ENCODE measurements at regions not wholly inside any gene's neighbourhood (a gene's known extent, or its start where the extent isn't known, plus 50 kb on each side); places are given as distances from the start of the nearest gene placed in this dataset.

- Histone ChIP-seq H4K8ac (ENCODE audit: low read depth in 2 of 2, low read length in 2 of 2) (no peak overlapping the region), H2AFZ (replicated peaks; ENCODE audit: low read length, poor library complexity) (no peak overlapping the region), H3K23ac (ENCODE audit: low read depth, low read length) (no peak overlapping the region), H4K20me1 (ENCODE audit: insufficient read depth, low read length) (no peaks in the 10 kb centered on the region), H2AK9ac (replicated peaks; ENCODE audit: low read depth, low read length, poor library complexity) (no peak overlapping the region), H4K5ac (ENCODE audit: low read depth, low read length) (no peak overlapping the region), H3K4me3 (ENCODE audit: insufficient read depth, low read depth, low read length) (no peak overlapping the region), H3K56ac (ENCODE audit: extremely low read depth, insufficient read depth, low read length) (no peak overlapping the region), H3K4ac (ENCODE audit: low read depth, low read length) (no peak overlapping the region), H3K36me3 (ENCODE audit: control insufficient read depth, insufficient read depth, low read length) (no peaks in the 10 kb centered on the region), H3K27me3 (ENCODE audit: control insufficient read depth, insufficient read depth, low read length) (peaks cover 54% of the 10 kb centered on the region), H2BK120ac (ENCODE audit: low read depth, low read length) (no peak overlapping the region), H2BK5ac (ENCODE audit: low read depth, low read length, poor library complexity, severe bottlenecking) (no peak overlapping the region), H3K9me1 (ENCODE audit: insufficient read depth, low read length) (no peaks in the 10 kb centered on the region), H3K18ac (ENCODE audit: low read depth, low read length) (no peak overlapping the region), H3K4me1 (ENCODE audit: control insufficient read depth, insufficient read depth, low read length) (no peaks in the 10 kb centered on the region), H3K4me2 (ENCODE audit: low read depth, low read length) (no peak overlapping the region), H3K27ac (ENCODE audit: insufficient read depth, low read length) (no peak overlapping the region), H3K14ac (replicated peaks; ENCODE audit: low read depth, low read length) (no peak overlapping the region), H3K9me3 (ENCODE audit: control insufficient read depth, insufficient read depth, low read length) (no peaks in the 10 kb centered on the region), H4K91ac (ENCODE audit: insufficient read depth, low read depth, low read length) (no peak overlapping the region), H2AK5ac (ENCODE audit: low read depth, low read length) (no peak overlapping the region), H2BK20ac (ENCODE audit: low read depth, low read length) (no peak overlapping the region), H2BK15ac (ENCODE audit: low read depth, low read length) (no peak overlapping the region), H3K9ac (ENCODE audit: low read depth, low read length) (no peak overlapping the region), H3K79me1 (ENCODE audit: low read depth in 1 of 2, low read length in 2 of 2) (no peaks in the 10 kb centered on the region)
- DNase-seq (no peak), ATAC-seq (ENCODE audit: low read depth) (no peak)
- intact Hi-C loops (cut with micrococcal nuclease) (no loop called here), dilution Hi-C loops (cut with HindIII; ENCODE audit: low sequenced_read_pairs, unreplicated experiment) (no loop called here), in situ Hi-C loops (cut with MboI; ENCODE audit: low sequenced_read_pairs) (no loop called here)
- CTCF ChIA-PET: no interaction called here
- no TSS peak for BruUV-seq (replicated peaks)
- POLR2A ChIA-PET (ENCODE audit: unreplicated experiment): no interaction called here
- no peak for TF ChIP-seq MAZ (IDR thresholded peaks at IDR 0.05; ENCODE audit: borderline replicate concordance, low read depth, low read length)
- no peak for TF ChIP-seq RFX5 (IDR thresholded peaks at IDR 0.05; ENCODE audit: low read depth, low read length)
- TF ChIP-seq NFE2L2 (IDR thresholded peaks at IDR 0.05; ENCODE audit: low read depth, low read length): no peak
- no peak for TF ChIP-seq POLR2A (IDR thresholded peaks at IDR 0.05; ENCODE audit: low read depth, low read length)
- no peak for TF ChIP-seq MAFK (IDR thresholded peaks at IDR 0.05; ENCODE audit: low read depth, low read length)
- WGBS, 2 experiments (ENCODE audit: extremely low coverage in 2 of 2, insufficient read length in 1 of 2): 83% methylated on average over 2 of the region's 8 CpGs; no CpG with 5 or more reads in 1 of the 2 experiments
Observed at GRCh38 chr2:109670556-109671411, 56.6 kb downstream of the SOWAHC start.

Data from IMR-90 (cell line).